ENCODE measurements at regions not wholly inside any gene's neighbourhood (a gene's known extent, or its start where the extent isn't known, plus 50 kb on each side); places are given as distances from the start of the nearest gene placed in this dataset.

- H4K20me1 ChIP-seq (ENCODE audit: insufficient read depth): no peaks in the 10 kb centered on the region
- peak overlapping the region; percentile 42 for H2AFZ ChIP-seq (ENCODE audit: low read depth)
- ChIA-PET CTCF (no interaction called here), POLR2A (no interaction called here)
- H3K4me2 ChIP-seq: peak overlapping the region; percentile 66
- no peaks in the 10 kb centered on the region for H3K79me2 ChIP-seq (ENCODE audit: insufficient read depth)
- WGBS (ENCODE audit: low lambda C conversion rate): 9% methylated on average over 2 of the region's 2 CpGs
- no peak for DNase-seq
- H3F3A ChIP-seq (replicated peaks; ENCODE audit: insufficient read depth): peaks cover 15% of the 10 kb centered on the region
- no peaks in the 10 kb centered on the region for H3K9me3 ChIP-seq
- peaks cover 7 to 19% of the 10 kb centered on the region in 2 experiments; a peak in 3 of 4 replicates for H3K4me1 ChIP-seq (ENCODE audit: control insufficient read depth in 1 of 2, insufficient read depth in 2 of 2, low read depth in 1 of 2, low read length in 1 of 2)
- H3K9ac ChIP-seq: no peak overlapping the region
- peak overlapping the region in 1 of 2 experiments; percentile 50; a peak in 2 of 4 replicates for H3K27ac ChIP-seq (ENCODE audit: low read depth in 2 of 2, low read length in 1 of 2)
- H3K4me3 ChIP-seq (ENCODE audit: low read depth in 2 of 2, low read length in 1 of 2): no peak overlapping the region
- H3K27me3 ChIP-seq (ENCODE audit: insufficient read depth): no peaks in the 10 kb centered on the region
- no peaks in the 10 kb centered on the region for H3K9me2 ChIP-seq
- no peaks in the 10 kb centered on the region for H3K36me3 ChIP-seq (replicated peaks in 1 of 2; ENCODE audit: control insufficient read depth in 1 of 2, insufficient read depth in 2 of 2, low read length in 1 of 2)
- TF ChIP-seq TEAD4 (IDR thresholded peaks at IDR 0.05; ENCODE audit: borderline replicate concordance, insufficient read depth) (0 out of 2 replicates have a peak, but pooled peaks have one; percentile 52), GABPA (IDR thresholded peaks at IDR 0.05; ENCODE audit: low read depth) (no peak), CTCF (IDR thresholded peaks at IDR 0.05) (no peak), GATA2 (CRISPR knock-in tag; IDR thresholded peaks at IDR 0.05) (no peak), SIN3A (IDR thresholded peaks at IDR 0.05; ENCODE audit: borderline replicate concordance, low read depth, low read length) (no peak), YY1 (IDR thresholded peaks at IDR 0.05; ENCODE audit: low read depth) (no peak), FOSL2 (IDR thresholded peaks at IDR 0.05; ENCODE audit: borderline replicate concordance, low read depth) (peak; percentile 65; the same call in 1 of the 2 replicates), EZH2phosphoT487 (IDR thresholded peaks at IDR 0.05; ENCODE audit: borderline replicate concordance, low read depth) (no peak), PBX3 (IDR thresholded peaks at IDR 0.05) (peak; percentile 39), EP300 (IDR thresholded peaks at IDR 0.05; ENCODE audit: borderline replicate concordance in 1 of 2, low read depth in 1 of 2, low read length in 1 of 2) (peak in 1 of 2 experiments; percentile 54; a peak in 2 of 4 replicates), RAD21 (IDR thresholded peaks at IDR 0.05; ENCODE audit: low read length) (no peak), JUND (IDR thresholded peaks at IDR 0.05) (peak; percentile 61), MAX (IDR thresholded peaks at IDR 0.05; ENCODE audit: low read depth) (no peak), MEF2A (IDR thresholded peaks at IDR 0.05; ENCODE audit: borderline replicate concordance, low read depth) (peak; percentile 65; the same call in 1 of the 2 replicates), RXRA (IDR thresholded peaks at IDR 0.05; ENCODE audit: borderline replicate concordance, low read depth) (peak; percentile 65; the same call in 1 of the 2 replicates), USF1 (IDR thresholded peaks at IDR 0.05; ENCODE audit: borderline replicate concordance, low read depth) (no peak), FOXJ3 (CRISPR knock-in tag; IDR thresholded peaks at IDR 0.05) (no peak), IRF3 (IDR thresholded peaks at IDR 0.05; ENCODE audit: low read depth, low read length) (no peak), ZBTB33 (IDR thresholded peaks at IDR 0.05; ENCODE audit: borderline replicate concordance, low read depth) (no peak), NFIC (IDR thresholded peaks at IDR 0.05; ENCODE audit: borderline replicate concordance) (peak; percentile 50), SMC3 (IDR thresholded peaks at IDR 0.05; ENCODE audit: low read depth, low read length) (no peak), TCF12 (IDR thresholded peaks at IDR 0.05) (peak; percentile 72), POLR2AphosphoS5 (IDR thresholded peaks at IDR 0.05; ENCODE audit: low read depth, low read length) (peak; percentile 41; the same call in 1 of the 2 replicates)
Measured at GRCh38 chr3:106130384-106131198, 261.8 kb upstream of the CBLB start.

All from SK-N-SH (cell line).